GM23338 (cell line): ENCODE measurements at regions not wholly inside any gene's neighbourhood (a gene's known extent, or its start where the extent isn't known, plus 50 kb on each side); places are given as distances from the start of the nearest gene placed in this dataset.

Experiments used
- ATAC-seq: fragments of 200-7000 bp; cut with Tn5 transposase; 3 replicates; pipeline ENCODE4 v1.9.1; 2020
- DNase-seq: peaks from one replicate; pipeline ENCODE4 v3.0.0-alpha.2; 2015; ENCODE audit warnings: low spot score
- H2AFZ ChIP-seq: fragments of 200-600 bp; sonication (generic); 2 replicates; pipeline ENCODE4 v1.8.0; 2016; ENCODE audit warnings: antibody characterized with exemption, mild to moderate bottlenecking, moderate library complexity
- H3F3A ChIP-seq: fragments of 200-600 bp; sonication (generic); replicated peaks from 2 replicates; pipeline ENCODE4 v1.8.0; 2017; ENCODE audit warnings: antibody characterized with exemption, mixed run types, low read depth
- H3K27ac ChIP-seq: fragments of 200-600 bp; sonication (generic); 2 replicates; pipeline ENCODE4 v1.6.1; 2016; ENCODE audit warnings: low read depth
- H3K27me3 ChIP-seq: fragments of 200-600 bp; sonication (generic); 2 replicates; pipeline ENCODE4 v1.8.0; 2016; ENCODE audit warnings: mild to moderate bottlenecking, mixed run types, moderate library complexity; ENCODE audit not compliant: insufficient read depth
- H3K36me3 ChIP-seq: fragments of 200-600 bp; sonication (generic); 2 replicates; pipeline ENCODE4 v1.8.0; 2016; ENCODE audit warnings: mild to moderate bottlenecking; ENCODE audit not compliant: insufficient read depth
- H3K4me1 ChIP-seq: fragments of 200-600 bp; sonication (generic); 2 replicates; pipeline ENCODE4 v1.8.0; 2016; ENCODE audit warnings: mild to moderate bottlenecking, moderate library complexity; ENCODE audit not compliant: insufficient read depth
- H3K4me2 ChIP-seq: fragments of 200-600 bp; sonication (generic); 2 replicates; pipeline ENCODE4 v1.7.1; 2017; ENCODE audit warnings: mixed run types
- H3K4me3 ChIP-seq: fragments of 200-600 bp; sonication (generic); 2 replicates; pipeline ENCODE4 v1.6.1; 2016; ENCODE audit warnings: mixed run types
- H3K79me2 ChIP-seq: fragments of 200-600 bp; sonication (generic); replicated peaks from 2 replicates; pipeline ENCODE4 v1.8.0; 2017; ENCODE audit warnings: mild to moderate bottlenecking; ENCODE audit not compliant: insufficient read depth
- H3K9me2 ChIP-seq: fragments of 200-600 bp; sonication (generic); 2 replicates; pipeline ENCODE4 v1.8.0; 2017; ENCODE audit not compliant: insufficient read depth
- H4K20me1 ChIP-seq: fragments of 200-600 bp; sonication (generic); replicated peaks from 2 replicates; pipeline ENCODE4 v1.8.0; 2017; ENCODE audit warnings: mild to moderate bottlenecking; ENCODE audit not compliant: insufficient read depth
- H3K27ac Mint-ChIP-seq: 2 replicates; pipeline ENCODE4 v1.8.0; 2020; ENCODE audit warnings: inconsistent platforms, mild to moderate bottlenecking, moderate library complexity, mixed read lengths
- H3K27me3 Mint-ChIP-seq: 3 replicates; pipeline ENCODE4 v1.8.0; 2022; ENCODE audit warnings: low read depth, mild to moderate bottlenecking, moderate library complexity, mixed read lengths, inconsistent platforms; ENCODE audit not compliant: insufficient read depth, poor library complexity
- H3K36me3 Mint-ChIP-seq: 3 replicates; pipeline ENCODE4 v1.8.0; 2021; ENCODE audit warnings: low read depth, mild to moderate bottlenecking, inconsistent platforms, moderate library complexity, mixed read lengths
- H3K4me1 Mint-ChIP-seq: 3 replicates; pipeline ENCODE4 v1.8.0; 2020; ENCODE audit warnings: mild to moderate bottlenecking, inconsistent platforms, mixed read lengths
- H3K4me3 Mint-ChIP-seq: 3 replicates; pipeline ENCODE4 v1.8.0; 2021; ENCODE audit warnings: moderate library complexity, mild to moderate bottlenecking, inconsistent platforms, mixed read lengths
- H3K9me3 Mint-ChIP-seq: 3 replicates; pipeline ENCODE4 v1.8.0; 2020; ENCODE audit warnings: moderate library complexity, mild to moderate bottlenecking, inconsistent platforms, mixed read lengths
- CREB1 ChIP-seq: fragments of 250-450 bp; sonication (Bioruptor Pico); IDR thresholded peaks from 2 replicates; pipeline ENCODE4 v1.5.0; 2020; ENCODE audit warnings: low read depth, mild to moderate bottlenecking, moderate library complexity
- EZH2phosphoT487 ChIP-seq: fragments of 200-600 bp; sonication (generic); IDR thresholded peaks from one replicate; pipeline ENCODE4 v1.8.1; 2018; ENCODE audit warnings: antibody characterized with exemption; ENCODE audit not compliant: unreplicated experiment
- POLR2AphosphoS5 ChIP-seq: IDR thresholded peaks from 2 replicates; pipeline ENCODE4 v1.6.1; 2016; ENCODE audit warnings: antibody characterized with exemption, low read depth
- ZNF114 ChIP-seq: fragments of 250-450 bp; sonication (Bioruptor Pico); IDR thresholded peaks from 2 replicates; pipeline ENCODE4 v1.5.0; 2020; ENCODE audit warnings: mild to moderate bottlenecking, moderate library complexity
- ZNF331 ChIP-seq: fragments of 250-450 bp; sonication (Bioruptor Pico); IDR thresholded peaks from 2 replicates; pipeline ENCODE4 v1.5.0; 2020; ENCODE audit warnings: low read depth, mild to moderate bottlenecking, moderate library complexity
- ZNF462 ChIP-seq: fragments of 250-450 bp; sonication (Bioruptor Pico); IDR thresholded peaks from 2 replicates; pipeline ENCODE4 v1.5.0; 2020; ENCODE audit warnings: mild to moderate bottlenecking, moderate library complexity
- TF ChIP-seq, protein P1 (sequence below): IDR thresholded peaks from one replicate; pipeline ENCODE4 v1.6.1; 2018; ENCODE audit warnings: antibody characterized with exemption; ENCODE audit not compliant: unreplicated experiment
- TF ChIP-seq, protein P2 (sequence below), 2 experiments: fragments of 200-600 bp in 1 of 2; sonication (generic) in 1 of 2; conservative IDR thresholded peaks; 2 replicates each; pipeline versions ENCODE4 v1.5.1 to v1.6.1; 2016 to 2017; ENCODE audit warnings: antibody characterized with exemption in 2 of 2, low read depth in 2 of 2, mild to moderate bottlenecking in 2 of 2, moderate library complexity in 1 of 2

DNA sequence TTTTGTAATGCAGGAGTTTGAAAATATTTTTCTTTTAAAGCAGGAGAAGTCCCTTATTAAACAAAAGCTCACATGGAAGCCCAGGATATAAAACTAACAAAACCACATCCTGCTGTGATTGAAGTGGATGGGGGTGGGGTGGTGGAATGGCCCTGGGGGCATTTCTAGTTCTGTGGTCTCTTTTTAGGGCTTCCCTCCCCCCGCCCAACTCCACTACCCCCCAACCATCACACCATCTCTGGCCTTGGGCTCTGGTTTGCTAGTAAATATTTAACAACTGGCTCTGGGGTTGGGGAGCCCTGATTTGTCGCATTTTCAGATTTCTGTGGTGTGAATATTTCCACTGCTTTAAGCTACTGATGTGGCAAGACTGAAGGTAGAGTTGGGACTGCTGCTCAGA lies 279.6 kb upstream of the PLET1 start:
- H3K27ac ChIP-seq = no peak overlapping the region
- no peak for ATAC-seq
- H3K4me3 ChIP-seq = no peak overlapping the region
- no peak overlapping the region for H2AFZ ChIP-seq
- H3K36me3 ChIP-seq = peaks cover 3% of the 10 kb centered on the region; the same call in 1 of the 2 replicates
- H3K27me3 ChIP-seq = no peaks in the 10 kb centered on the region
- peaks cover 3% of the 10 kb centered on the region; the same call in 2 of the 3 replicates for H3K4me1 Mint-ChIP-seq
- peaks cover 16% of the 10 kb centered on the region for H3K9me3 Mint-ChIP-seq
- TF ChIP-seq POLR2AphosphoS5 = no peak
- no peak for TF ChIP-seq ZNF114 (CRISPR knock-in tag)
- no peak for TF ChIP-seq CREB1 (CRISPR knock-in tag)
- TF ChIP-seq, protein P1, sequence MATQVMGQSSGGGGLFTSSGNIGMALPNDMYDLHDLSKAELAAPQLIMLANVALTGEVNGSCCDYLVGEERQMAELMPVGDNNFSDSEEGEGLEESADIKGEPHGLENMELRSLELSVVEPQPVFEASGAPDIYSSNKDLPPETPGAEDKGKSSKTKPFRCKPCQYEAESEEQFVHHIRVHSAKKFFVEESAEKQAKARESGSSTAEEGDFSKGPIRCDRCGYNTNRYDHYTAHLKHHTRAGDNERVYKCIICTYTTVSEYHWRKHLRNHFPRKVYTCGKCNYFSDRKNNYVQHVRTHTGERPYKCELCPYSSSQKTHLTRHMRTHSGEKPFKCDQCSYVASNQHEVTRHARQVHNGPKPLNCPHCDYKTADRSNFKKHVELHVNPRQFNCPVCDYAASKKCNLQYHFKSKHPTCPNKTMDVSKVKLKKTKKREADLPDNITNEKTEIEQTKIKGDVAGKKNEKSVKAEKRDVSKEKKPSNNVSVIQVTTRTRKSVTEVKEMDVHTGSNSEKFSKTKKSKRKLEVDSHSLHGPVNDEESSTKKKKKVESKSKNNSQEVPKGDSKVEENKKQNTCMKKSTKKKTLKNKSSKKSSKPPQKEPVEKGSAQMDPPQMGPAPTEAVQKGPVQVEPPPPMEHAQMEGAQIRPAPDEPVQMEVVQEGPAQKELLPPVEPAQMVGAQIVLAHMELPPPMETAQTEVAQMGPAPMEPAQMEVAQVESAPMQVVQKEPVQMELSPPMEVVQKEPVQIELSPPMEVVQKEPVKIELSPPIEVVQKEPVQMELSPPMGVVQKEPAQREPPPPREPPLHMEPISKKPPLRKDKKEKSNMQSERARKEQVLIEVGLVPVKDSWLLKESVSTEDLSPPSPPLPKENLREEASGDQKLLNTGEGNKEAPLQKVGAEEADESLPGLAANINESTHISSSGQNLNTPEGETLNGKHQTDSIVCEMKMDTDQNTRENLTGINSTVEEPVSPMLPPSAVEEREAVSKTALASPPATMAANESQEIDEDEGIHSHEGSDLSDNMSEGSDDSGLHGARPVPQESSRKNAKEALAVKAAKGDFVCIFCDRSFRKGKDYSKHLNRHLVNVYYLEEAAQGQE = no peak
- TF ChIP-seq, protein P2, sequence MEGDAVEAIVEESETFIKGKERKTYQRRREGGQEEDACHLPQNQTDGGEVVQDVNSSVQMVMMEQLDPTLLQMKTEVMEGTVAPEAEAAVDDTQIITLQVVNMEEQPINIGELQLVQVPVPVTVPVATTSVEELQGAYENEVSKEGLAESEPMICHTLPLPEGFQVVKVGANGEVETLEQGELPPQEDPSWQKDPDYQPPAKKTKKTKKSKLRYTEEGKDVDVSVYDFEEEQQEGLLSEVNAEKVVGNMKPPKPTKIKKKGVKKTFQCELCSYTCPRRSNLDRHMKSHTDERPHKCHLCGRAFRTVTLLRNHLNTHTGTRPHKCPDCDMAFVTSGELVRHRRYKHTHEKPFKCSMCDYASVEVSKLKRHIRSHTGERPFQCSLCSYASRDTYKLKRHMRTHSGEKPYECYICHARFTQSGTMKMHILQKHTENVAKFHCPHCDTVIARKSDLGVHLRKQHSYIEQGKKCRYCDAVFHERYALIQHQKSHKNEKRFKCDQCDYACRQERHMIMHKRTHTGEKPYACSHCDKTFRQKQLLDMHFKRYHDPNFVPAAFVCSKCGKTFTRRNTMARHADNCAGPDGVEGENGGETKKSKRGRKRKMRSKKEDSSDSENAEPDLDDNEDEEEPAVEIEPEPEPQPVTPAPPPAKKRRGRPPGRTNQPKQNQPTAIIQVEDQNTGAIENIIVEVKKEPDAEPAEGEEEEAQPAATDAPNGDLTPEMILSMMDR (conservative IDR thresholded peaks at IDR 0.05; ENCODE audit: low read depth in 2 of 2) = no peak
- no peak for TF ChIP-seq ZNF462 (CRISPR knock-in tag)
- no peak for TF ChIP-seq ZNF331 (CRISPR knock-in tag)
- TF ChIP-seq EZH2phosphoT487 = no peak
- H3K27me3 Mint-ChIP-seq = no peaks in the 10 kb centered on the region
- H3K4me3 Mint-ChIP-seq = no peak overlapping the region
- H3K36me3 Mint-ChIP-seq = peaks cover 18% of the 10 kb centered on the region
- DNase-seq = no peak
- no peaks in the 10 kb centered on the region for H4K20me1 ChIP-seq
- peak overlapping the region; percentile 48; the same call in 1 of the 2 replicates for H3K4me2 ChIP-seq
- no peaks in the 10 kb centered on the region for H3F3A ChIP-seq
- no peaks in the 10 kb centered on the region for H3K79me2 ChIP-seq
- peaks cover 11% of the 10 kb centered on the region; the same call in 1 of the 2 replicates for H3K4me1 ChIP-seq
- H3K9me2 ChIP-seq = peaks cover 11% of the 10 kb centered on the region
- no peak overlapping the region for H3K27ac Mint-ChIP-seq
